GM23338 (cell line): ENCODE measurements at regions not wholly inside any gene's neighbourhood (a gene's known extent, or its start where the extent isn't known, plus 50 kb on each side); places are given as distances from the start of the nearest gene placed in this dataset.

Experiments used
- ATAC-seq: fragments of 200-7000 bp; cut with Tn5 transposase; 3 replicates; pipeline ENCODE4 v1.9.1; 2020
- DNase-seq: peaks from one replicate; pipeline ENCODE4 v3.0.0-alpha.2; 2015; ENCODE audit warnings: low spot score
- H2AFZ ChIP-seq: fragments of 200-600 bp; sonication (generic); 2 replicates; pipeline ENCODE4 v1.8.0; 2016; ENCODE audit warnings: antibody characterized with exemption, mild to moderate bottlenecking, moderate library complexity
- H3F3A ChIP-seq: fragments of 200-600 bp; sonication (generic); replicated peaks from 2 replicates; pipeline ENCODE4 v1.8.0; 2017; ENCODE audit warnings: antibody characterized with exemption, mixed run types, low read depth
- H3K27ac ChIP-seq: fragments of 200-600 bp; sonication (generic); 2 replicates; pipeline ENCODE4 v1.6.1; 2016; ENCODE audit warnings: low read depth
- H3K27me3 ChIP-seq: fragments of 200-600 bp; sonication (generic); 2 replicates; pipeline ENCODE4 v1.8.0; 2016; ENCODE audit warnings: mild to moderate bottlenecking, mixed run types, moderate library complexity; ENCODE audit not compliant: insufficient read depth
- H3K36me3 ChIP-seq: fragments of 200-600 bp; sonication (generic); 2 replicates; pipeline ENCODE4 v1.8.0; 2016; ENCODE audit warnings: mild to moderate bottlenecking; ENCODE audit not compliant: insufficient read depth
- H3K4me1 ChIP-seq: fragments of 200-600 bp; sonication (generic); 2 replicates; pipeline ENCODE4 v1.8.0; 2016; ENCODE audit warnings: mild to moderate bottlenecking, moderate library complexity; ENCODE audit not compliant: insufficient read depth
- H3K4me2 ChIP-seq: fragments of 200-600 bp; sonication (generic); 2 replicates; pipeline ENCODE4 v1.7.1; 2017; ENCODE audit warnings: mixed run types
- H3K4me3 ChIP-seq: fragments of 200-600 bp; sonication (generic); 2 replicates; pipeline ENCODE4 v1.6.1; 2016; ENCODE audit warnings: mixed run types
- H3K79me2 ChIP-seq: fragments of 200-600 bp; sonication (generic); replicated peaks from 2 replicates; pipeline ENCODE4 v1.8.0; 2017; ENCODE audit warnings: mild to moderate bottlenecking; ENCODE audit not compliant: insufficient read depth
- H3K9me2 ChIP-seq: fragments of 200-600 bp; sonication (generic); 2 replicates; pipeline ENCODE4 v1.8.0; 2017; ENCODE audit not compliant: insufficient read depth
- H4K20me1 ChIP-seq: fragments of 200-600 bp; sonication (generic); replicated peaks from 2 replicates; pipeline ENCODE4 v1.8.0; 2017; ENCODE audit warnings: mild to moderate bottlenecking; ENCODE audit not compliant: insufficient read depth
- H3K27ac Mint-ChIP-seq: 2 replicates; pipeline ENCODE4 v1.8.0; 2020; ENCODE audit warnings: inconsistent platforms, mild to moderate bottlenecking, moderate library complexity, mixed read lengths
- H3K27me3 Mint-ChIP-seq: 3 replicates; pipeline ENCODE4 v1.8.0; 2022; ENCODE audit warnings: low read depth, mild to moderate bottlenecking, moderate library complexity, mixed read lengths, inconsistent platforms; ENCODE audit not compliant: insufficient read depth, poor library complexity
- H3K36me3 Mint-ChIP-seq: 3 replicates; pipeline ENCODE4 v1.8.0; 2021; ENCODE audit warnings: low read depth, mild to moderate bottlenecking, inconsistent platforms, moderate library complexity, mixed read lengths
- H3K4me1 Mint-ChIP-seq: 3 replicates; pipeline ENCODE4 v1.8.0; 2020; ENCODE audit warnings: mild to moderate bottlenecking, inconsistent platforms, mixed read lengths
- H3K4me3 Mint-ChIP-seq: 3 replicates; pipeline ENCODE4 v1.8.0; 2021; ENCODE audit warnings: moderate library complexity, mild to moderate bottlenecking, inconsistent platforms, mixed read lengths
- H3K9me3 Mint-ChIP-seq: 3 replicates; pipeline ENCODE4 v1.8.0; 2020; ENCODE audit warnings: moderate library complexity, mild to moderate bottlenecking, inconsistent platforms, mixed read lengths
- EZH2 ChIP-seq: fragments of 200-600 bp; sonication (generic); IDR thresholded peaks from one replicate; pipeline ENCODE4 v1.8.0; 2017; ENCODE audit warnings: antibody characterized with exemption, mild to moderate bottlenecking, low read depth; ENCODE audit not compliant: unreplicated experiment
- EZH2phosphoT487 ChIP-seq: fragments of 200-600 bp; sonication (generic); IDR thresholded peaks from one replicate; pipeline ENCODE4 v1.8.1; 2018; ENCODE audit warnings: antibody characterized with exemption; ENCODE audit not compliant: unreplicated experiment
- NANOG ChIP-seq: IDR thresholded peaks from 2 replicates; pipeline ENCODE4 v1.6.1; 2016; ENCODE audit warnings: antibody characterized with exemption, borderline replicate concordance
- ZNF331 ChIP-seq: fragments of 250-450 bp; sonication (Bioruptor Pico); IDR thresholded peaks from 2 replicates; pipeline ENCODE4 v1.5.0; 2020; ENCODE audit warnings: low read depth, mild to moderate bottlenecking, moderate library complexity
- TF ChIP-seq, protein P1 (sequence below), 2 experiments: fragments of 200-600 bp in 1 of 2; sonication (generic) in 1 of 2; conservative IDR thresholded peaks; 2 replicates each; pipeline versions ENCODE4 v1.5.1 to v1.6.1; 2016 to 2017; ENCODE audit warnings: antibody characterized with exemption in 2 of 2, low read depth in 2 of 2, mild to moderate bottlenecking in 2 of 2, moderate library complexity in 1 of 2
- TF ChIP-seq, protein P2 (sequence below): IDR thresholded peaks from one replicate; pipeline ENCODE4 v1.6.1; 2018; ENCODE audit warnings: antibody characterized with exemption; ENCODE audit not compliant: unreplicated experiment
- TF ChIP-seq, protein P3 (sequence below): fragments of 250-450 bp; sonication (Bioruptor Pico); IDR thresholded peaks from 2 replicates; pipeline ENCODE4 v1.5.0; 2020; ENCODE audit warnings: mild to moderate bottlenecking, moderate library complexity
- TF ChIP-seq, protein P4 (sequence below): IDR thresholded peaks from 2 replicates; pipeline ENCODE4 v1.6.1; 2016; ENCODE audit warnings: antibody characterized with exemption

DNA sequence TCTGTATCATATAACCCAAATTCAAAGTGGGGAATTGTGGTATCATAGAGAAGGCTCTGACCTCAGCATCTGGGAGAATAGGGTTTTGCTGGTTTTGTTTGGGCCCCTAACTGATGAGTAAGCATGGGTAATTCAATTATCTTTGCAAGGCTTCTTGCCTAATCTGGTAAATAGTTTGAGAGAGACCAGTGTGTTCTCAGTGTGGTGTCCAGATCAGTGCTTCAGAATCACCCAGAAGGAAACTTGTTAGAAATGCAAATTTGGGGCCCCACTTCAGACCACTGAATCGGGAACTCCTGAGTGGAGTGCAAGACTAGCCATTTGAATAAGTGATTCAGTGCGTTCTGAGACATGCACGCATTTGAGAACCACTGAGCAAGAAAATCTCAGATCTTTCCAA lies 282.7 kb downstream of the EPHA4 start:
- H3K4me1 ChIP-seq: peaks cover 16% of the 10 kb centered on the region
- Mint-ChIP-seq H3K4me1 (peaks cover 19% of the 10 kb centered on the region), H3K27ac (no peak overlapping the region; the same call in 1 of the 2 replicates), H3K36me3 (no peaks in the 10 kb centered on the region), H3K9me3 (no peaks in the 10 kb centered on the region), H3K27me3 (no peaks in the 10 kb centered on the region), H3K4me3 (no peak overlapping the region)
- H3K36me3 ChIP-seq: no peaks in the 10 kb centered on the region
- no peak overlapping the region for H3K4me3 ChIP-seq
- no peaks in the 10 kb centered on the region for H3F3A ChIP-seq
- H3K9me2 ChIP-seq: peaks cover 4% of the 10 kb centered on the region; the same call in 1 of the 2 replicates
- H3K27ac ChIP-seq: no peak overlapping the region
- DNase-seq: no peak
- H3K79me2 ChIP-seq: no peaks in the 10 kb centered on the region
- H4K20me1 ChIP-seq: no peaks in the 10 kb centered on the region
- no peak for ATAC-seq
- TF ChIP-seq, protein P1, sequence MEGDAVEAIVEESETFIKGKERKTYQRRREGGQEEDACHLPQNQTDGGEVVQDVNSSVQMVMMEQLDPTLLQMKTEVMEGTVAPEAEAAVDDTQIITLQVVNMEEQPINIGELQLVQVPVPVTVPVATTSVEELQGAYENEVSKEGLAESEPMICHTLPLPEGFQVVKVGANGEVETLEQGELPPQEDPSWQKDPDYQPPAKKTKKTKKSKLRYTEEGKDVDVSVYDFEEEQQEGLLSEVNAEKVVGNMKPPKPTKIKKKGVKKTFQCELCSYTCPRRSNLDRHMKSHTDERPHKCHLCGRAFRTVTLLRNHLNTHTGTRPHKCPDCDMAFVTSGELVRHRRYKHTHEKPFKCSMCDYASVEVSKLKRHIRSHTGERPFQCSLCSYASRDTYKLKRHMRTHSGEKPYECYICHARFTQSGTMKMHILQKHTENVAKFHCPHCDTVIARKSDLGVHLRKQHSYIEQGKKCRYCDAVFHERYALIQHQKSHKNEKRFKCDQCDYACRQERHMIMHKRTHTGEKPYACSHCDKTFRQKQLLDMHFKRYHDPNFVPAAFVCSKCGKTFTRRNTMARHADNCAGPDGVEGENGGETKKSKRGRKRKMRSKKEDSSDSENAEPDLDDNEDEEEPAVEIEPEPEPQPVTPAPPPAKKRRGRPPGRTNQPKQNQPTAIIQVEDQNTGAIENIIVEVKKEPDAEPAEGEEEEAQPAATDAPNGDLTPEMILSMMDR (conservative IDR thresholded peaks at IDR 0.05; ENCODE audit: low read depth in 2 of 2): no peak
- no peak for TF ChIP-seq ZNF331 (CRISPR knock-in tag)
- TF ChIP-seq NANOG: no peak
- TF ChIP-seq, protein P2, sequence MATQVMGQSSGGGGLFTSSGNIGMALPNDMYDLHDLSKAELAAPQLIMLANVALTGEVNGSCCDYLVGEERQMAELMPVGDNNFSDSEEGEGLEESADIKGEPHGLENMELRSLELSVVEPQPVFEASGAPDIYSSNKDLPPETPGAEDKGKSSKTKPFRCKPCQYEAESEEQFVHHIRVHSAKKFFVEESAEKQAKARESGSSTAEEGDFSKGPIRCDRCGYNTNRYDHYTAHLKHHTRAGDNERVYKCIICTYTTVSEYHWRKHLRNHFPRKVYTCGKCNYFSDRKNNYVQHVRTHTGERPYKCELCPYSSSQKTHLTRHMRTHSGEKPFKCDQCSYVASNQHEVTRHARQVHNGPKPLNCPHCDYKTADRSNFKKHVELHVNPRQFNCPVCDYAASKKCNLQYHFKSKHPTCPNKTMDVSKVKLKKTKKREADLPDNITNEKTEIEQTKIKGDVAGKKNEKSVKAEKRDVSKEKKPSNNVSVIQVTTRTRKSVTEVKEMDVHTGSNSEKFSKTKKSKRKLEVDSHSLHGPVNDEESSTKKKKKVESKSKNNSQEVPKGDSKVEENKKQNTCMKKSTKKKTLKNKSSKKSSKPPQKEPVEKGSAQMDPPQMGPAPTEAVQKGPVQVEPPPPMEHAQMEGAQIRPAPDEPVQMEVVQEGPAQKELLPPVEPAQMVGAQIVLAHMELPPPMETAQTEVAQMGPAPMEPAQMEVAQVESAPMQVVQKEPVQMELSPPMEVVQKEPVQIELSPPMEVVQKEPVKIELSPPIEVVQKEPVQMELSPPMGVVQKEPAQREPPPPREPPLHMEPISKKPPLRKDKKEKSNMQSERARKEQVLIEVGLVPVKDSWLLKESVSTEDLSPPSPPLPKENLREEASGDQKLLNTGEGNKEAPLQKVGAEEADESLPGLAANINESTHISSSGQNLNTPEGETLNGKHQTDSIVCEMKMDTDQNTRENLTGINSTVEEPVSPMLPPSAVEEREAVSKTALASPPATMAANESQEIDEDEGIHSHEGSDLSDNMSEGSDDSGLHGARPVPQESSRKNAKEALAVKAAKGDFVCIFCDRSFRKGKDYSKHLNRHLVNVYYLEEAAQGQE: no peak
- TF ChIP-seq, protein P3, sequence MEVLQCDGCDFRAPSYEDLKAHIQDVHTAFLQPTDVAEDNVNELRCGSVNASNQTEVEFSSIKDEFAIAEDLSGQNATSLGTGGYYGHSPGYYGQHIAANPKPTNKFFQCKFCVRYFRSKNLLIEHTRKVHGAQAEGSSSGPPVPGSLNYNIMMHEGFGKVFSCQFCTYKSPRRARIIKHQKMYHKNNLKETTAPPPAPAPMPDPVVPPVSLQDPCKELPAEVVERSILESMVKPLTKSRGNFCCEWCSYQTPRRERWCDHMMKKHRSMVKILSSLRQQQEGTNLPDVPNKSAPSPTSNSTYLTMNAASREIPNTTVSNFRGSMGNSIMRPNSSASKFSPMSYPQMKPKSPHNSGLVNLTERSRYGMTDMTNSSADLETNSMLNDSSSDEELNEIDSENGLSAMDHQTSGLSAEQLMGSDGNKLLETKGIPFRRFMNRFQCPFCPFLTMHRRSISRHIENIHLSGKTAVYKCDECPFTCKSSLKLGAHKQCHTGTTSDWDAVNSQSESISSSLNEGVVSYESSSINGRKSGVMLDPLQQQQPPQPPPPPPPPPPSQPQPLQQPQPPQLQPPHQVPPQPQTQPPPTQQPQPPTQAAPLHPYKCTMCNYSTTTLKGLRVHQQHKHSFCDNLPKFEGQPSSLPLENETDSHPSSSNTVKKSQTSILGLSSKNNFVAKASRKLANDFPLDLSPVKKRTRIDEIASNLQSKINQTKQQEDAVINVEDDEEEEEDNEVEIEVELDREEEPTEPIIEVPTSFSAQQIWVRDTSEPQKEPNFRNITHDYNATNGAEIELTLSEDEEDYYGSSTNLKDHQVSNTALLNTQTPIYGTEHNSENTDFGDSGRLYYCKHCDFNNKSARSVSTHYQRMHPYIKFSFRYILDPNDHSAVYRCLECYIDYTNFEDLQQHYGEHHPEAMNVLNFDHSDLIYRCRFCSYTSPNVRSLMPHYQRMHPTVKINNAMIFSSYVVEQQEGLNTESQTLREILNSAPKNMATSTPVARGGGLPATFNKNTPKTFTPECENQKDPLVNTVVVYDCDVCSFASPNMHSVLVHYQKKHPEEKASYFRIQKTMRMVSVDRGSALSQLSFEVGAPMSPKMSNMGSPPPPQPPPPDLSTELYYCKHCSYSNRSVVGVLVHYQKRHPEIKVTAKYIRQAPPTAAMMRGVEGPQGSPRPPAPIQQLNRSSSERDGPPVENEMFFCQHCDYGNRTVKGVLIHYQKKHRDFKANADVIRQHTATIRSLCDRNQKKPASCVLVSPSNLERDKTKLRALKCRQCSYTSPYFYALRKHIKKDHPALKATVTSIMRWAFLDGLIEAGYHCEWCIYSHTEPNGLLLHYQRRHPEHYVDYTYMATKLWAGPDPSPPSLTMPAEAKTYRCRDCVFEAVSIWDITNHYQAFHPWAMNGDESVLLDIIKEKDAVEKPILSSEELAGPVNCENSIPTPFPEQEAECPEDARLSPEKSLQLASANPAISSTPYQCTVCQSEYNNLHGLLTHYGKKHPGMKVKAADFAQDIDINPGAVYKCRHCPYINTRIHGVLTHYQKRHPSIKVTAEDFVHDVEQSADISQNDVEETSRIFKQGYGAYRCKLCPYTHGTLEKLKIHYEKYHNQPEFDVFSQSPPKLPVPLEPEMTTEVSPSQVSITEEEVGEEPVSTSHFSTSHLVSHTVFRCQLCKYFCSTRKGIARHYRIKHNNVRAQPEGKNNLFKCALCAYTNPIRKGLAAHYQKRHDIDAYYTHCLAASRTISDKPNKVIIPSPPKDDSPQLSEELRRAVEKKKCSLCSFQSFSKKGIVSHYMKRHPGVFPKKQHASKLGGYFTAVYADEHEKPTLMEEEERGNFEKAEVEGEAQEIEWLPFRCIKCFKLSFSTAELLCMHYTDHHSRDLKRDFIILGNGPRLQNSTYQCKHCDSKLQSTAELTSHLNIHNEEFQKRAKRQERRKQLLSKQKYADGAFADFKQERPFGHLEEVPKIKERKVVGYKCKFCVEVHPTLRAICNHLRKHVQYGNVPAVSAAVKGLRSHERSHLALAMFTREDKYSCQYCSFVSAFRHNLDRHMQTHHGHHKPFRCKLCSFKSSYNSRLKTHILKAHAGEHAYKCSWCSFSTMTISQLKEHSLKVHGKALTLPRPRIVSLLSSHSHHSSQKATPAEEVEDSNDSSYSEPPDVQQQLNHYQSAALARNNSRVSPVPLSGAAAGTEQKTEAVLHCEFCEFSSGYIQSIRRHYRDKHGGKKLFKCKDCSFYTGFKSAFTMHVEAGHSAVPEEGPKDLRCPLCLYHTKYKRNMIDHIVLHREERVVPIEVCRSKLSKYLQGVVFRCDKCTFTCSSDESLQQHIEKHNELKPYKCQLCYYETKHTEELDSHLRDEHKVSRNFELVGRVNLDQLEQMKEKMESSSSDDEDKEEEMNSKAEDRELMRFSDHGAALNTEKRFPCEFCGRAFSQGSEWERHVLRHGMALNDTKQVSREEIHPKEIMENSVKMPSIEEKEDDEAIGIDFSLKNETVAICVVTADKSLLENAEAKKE: no peak
- TF ChIP-seq, protein P4, sequence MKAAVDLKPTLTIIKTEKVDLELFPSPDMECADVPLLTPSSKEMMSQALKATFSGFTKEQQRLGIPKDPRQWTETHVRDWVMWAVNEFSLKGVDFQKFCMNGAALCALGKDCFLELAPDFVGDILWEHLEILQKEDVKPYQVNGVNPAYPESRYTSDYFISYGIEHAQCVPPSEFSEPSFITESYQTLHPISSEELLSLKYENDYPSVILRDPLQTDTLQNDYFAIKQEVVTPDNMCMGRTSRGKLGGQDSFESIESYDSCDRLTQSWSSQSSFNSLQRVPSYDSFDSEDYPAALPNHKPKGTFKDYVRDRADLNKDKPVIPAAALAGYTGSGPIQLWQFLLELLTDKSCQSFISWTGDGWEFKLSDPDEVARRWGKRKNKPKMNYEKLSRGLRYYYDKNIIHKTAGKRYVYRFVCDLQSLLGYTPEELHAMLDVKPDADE: no peak
- no peak for TF ChIP-seq EZH2phosphoT487
- no peak for TF ChIP-seq EZH2
- no peaks in the 10 kb centered on the region for H3K27me3 ChIP-seq
- peak overlapping the region; percentile 60; the same call in 1 of the 2 replicates for H2AFZ ChIP-seq
- H3K4me2 ChIP-seq: no peak overlapping the region
